ENCODE measurements at regions not wholly inside any gene's neighbourhood (a gene's known extent, or its start where the extent isn't known, plus 50 kb on each side); places are given as distances from the start of the nearest gene placed in this dataset.
"Not testable (repeated sequence)": the region's sequence is repeated elsewhere in the genome, so short reads cannot be mapped to it uniquely, and the experiment has no call there.

- H3K4me3 ChIP-seq (replicated peaks; ENCODE audit: low read depth, low read length), result no peak overlapping the region
- TF ChIP-seq, protein P1, sequence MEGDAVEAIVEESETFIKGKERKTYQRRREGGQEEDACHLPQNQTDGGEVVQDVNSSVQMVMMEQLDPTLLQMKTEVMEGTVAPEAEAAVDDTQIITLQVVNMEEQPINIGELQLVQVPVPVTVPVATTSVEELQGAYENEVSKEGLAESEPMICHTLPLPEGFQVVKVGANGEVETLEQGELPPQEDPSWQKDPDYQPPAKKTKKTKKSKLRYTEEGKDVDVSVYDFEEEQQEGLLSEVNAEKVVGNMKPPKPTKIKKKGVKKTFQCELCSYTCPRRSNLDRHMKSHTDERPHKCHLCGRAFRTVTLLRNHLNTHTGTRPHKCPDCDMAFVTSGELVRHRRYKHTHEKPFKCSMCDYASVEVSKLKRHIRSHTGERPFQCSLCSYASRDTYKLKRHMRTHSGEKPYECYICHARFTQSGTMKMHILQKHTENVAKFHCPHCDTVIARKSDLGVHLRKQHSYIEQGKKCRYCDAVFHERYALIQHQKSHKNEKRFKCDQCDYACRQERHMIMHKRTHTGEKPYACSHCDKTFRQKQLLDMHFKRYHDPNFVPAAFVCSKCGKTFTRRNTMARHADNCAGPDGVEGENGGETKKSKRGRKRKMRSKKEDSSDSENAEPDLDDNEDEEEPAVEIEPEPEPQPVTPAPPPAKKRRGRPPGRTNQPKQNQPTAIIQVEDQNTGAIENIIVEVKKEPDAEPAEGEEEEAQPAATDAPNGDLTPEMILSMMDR (IDR thresholded peaks at IDR 0.05; ENCODE audit: low read depth, low read length, missing control alignments), result no peak
Observed at GRCh38 chr4:86502081-86502480, 92.0 kb upstream of the PTPN13 start.

DNA sequence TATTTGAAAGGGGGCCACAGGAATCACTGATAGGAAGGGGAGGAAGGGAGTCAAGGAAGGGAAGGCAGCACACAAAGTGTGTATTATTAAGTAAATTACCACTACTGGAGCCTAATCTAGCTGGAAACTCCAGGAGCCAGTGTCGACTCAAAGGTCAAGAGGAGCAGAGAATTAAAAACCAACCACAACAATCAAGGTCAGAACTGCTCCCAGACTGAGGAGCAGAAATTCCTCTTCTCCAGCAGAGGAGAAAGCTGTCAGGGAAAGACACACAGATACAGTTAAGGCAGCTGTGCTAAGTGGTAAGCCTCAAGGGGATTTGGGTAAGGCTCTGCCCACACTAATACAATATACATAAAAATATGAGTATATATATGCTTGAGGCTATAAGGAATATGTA lies 87.5 kb upstream of the PTPN13 start:
- no peak overlapping the region for H3K4me3 ChIP-seq (replicated peaks; ENCODE audit: low read depth, low read length)
- TF ChIP-seq, protein P1 (IDR thresholded peaks at IDR 0.05; ENCODE audit: low read depth, low read length, missing control alignments), result no peak
- DNase-seq (ENCODE audit: extremely low read depth, low read depth), result no peak

More at GRCh38 chr4:86502081-86502480, 92.0 kb upstream of the PTPN13 start:
- no peak for DNase-seq (ENCODE audit: extremely low read depth, low read depth)

GRCh38 chr4:86508436-86508835 lies 85.7 kb upstream of the PTPN13 start:
- H3K4me3 ChIP-seq (replicated peaks; ENCODE audit: low read depth, low read length), result no peak overlapping the region
- TF ChIP-seq, protein P1 (IDR thresholded peaks at IDR 0.05; ENCODE audit: low read depth, low read length, missing control alignments), result no peak
- DNase-seq (ENCODE audit: extremely low read depth, low read depth), result peak; percentile 79

GRCh38 chr4:86511590-86511989 lies 82.5 kb upstream of the PTPN13 start:
- DNase-seq (ENCODE audit: extremely low read depth, low read depth), result no peak
- TF ChIP-seq, protein P1 (IDR thresholded peaks at IDR 0.05; ENCODE audit: low read depth, low read length, missing control alignments), result no peak
- no peak overlapping the region for H3K4me3 ChIP-seq (replicated peaks; ENCODE audit: low read depth, low read length)

- DNase-seq (ENCODE audit: extremely low read depth, low read depth), result no peak
- no peak overlapping the region for H3K4me3 ChIP-seq (replicated peaks; ENCODE audit: low read depth, low read length)
- TF ChIP-seq, protein P1 (IDR thresholded peaks at IDR 0.05; ENCODE audit: low read depth, low read length, missing control alignments), result no peak
Observed at GRCh38 chr4:86512631-86513030, 81.5 kb upstream of the PTPN13 start.

GRCh38 chr4:86515963-86516362 lies 78.2 kb upstream of the PTPN13 start:
- DNase-seq (ENCODE audit: extremely low read depth, low read depth); H3K4me3 ChIP-seq (replicated peaks; ENCODE audit: low read depth, low read length): not testable (repeated sequence)

DNA sequence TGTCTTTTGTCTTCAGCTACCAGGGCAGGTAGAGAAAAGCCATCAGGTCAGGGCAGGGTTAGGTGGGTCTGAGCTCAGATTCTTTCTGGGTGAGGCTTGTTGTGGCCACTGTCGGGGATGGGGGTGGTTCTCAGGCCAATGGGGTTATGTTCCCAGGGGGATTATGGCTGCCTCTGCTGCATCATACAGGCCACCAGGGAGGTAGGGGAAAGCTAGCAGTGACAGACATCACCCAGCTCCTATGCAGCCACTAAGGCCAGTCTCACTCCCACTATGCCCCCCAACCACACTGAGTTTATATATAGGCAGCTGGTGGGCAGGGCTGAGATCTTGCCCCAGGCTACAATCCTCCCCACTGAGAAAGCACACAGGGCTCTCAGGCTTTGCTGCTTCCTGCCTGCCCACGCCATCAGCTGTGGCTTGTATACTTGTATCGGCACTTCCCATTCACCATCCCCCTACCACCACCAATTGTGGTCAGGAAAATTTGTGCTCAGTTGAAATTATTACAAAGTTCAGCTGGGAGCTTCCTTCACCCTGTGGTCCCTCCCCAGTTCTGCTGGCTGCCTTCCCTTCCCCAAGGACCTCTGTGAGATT lies 72.6 kb upstream of the PTPN13 start:
- TF ChIP-seq, protein P1 (IDR thresholded peaks at IDR 0.05; ENCODE audit: low read depth, low read length, missing control alignments), result no peak
- no peak for DNase-seq (ENCODE audit: extremely low read depth, low read depth)
- no peak overlapping the region for H3K4me3 ChIP-seq (replicated peaks; ENCODE audit: low read depth, low read length)
